Stimulated activated CD8-positive, alpha-beta memory T cell treated with anti-CD3 and anti-CD28 coated beads, Interleukin-15, amount 100 ng/mL, for 24 hours (primary cell): ENCODE measurements at regions not wholly inside any gene's neighbourhood (a gene's known extent, or its start where the extent isn't known, plus 50 kb on each side); places are given as distances from the start of the nearest gene placed in this dataset.

Experiments used
- DNase-seq: peaks from one replicate; pipeline ENCODE4 v3.0.0-alpha.2; 2020; ENCODE audit warnings: low read depth

GRCh38 chr20:40319741-40320516, 369.1 kb downstream of the MAFB start:
- DNase-seq = no peak

- no peak for DNase-seq
Measured at GRCh38 chr20:40319056-40319455, 370.0 kb downstream of the MAFB start.

GRCh38 chr20:40317156-40317790, 371.8 kb downstream of the MAFB start:
- no peak for DNase-seq

GRCh38 chr20:40314278-40314677, 374.8 kb downstream of the MAFB start:
- no peak for DNase-seq

GRCh38 chr20:40313730-40314129, 375.3 kb downstream of the MAFB start:
- no peak for DNase-seq

GRCh38 chr20:40309731-40310130, 379.3 kb downstream of the MAFB start:
- DNase-seq = no peak

GRCh38 chr20:40307997-40308396, 381.0 kb downstream of the MAFB start:
- DNase-seq = no peak

- no peak for DNase-seq
Measured at GRCh38 chr20:40307268-40307667, 381.8 kb downstream of the MAFB start.

- DNase-seq = no peak
Measured at GRCh38 chr20:40305303-40305702, 383.7 kb downstream of the MAFB start.

- DNase-seq = no peak
Measured at GRCh38 chr20:40304119-40304613, 384.9 kb downstream of the MAFB start.

- DNase-seq = no peak
Measured at GRCh38 chr20:40294747-40295146, 394.3 kb downstream of the MAFB start.

GRCh38 chr20:40294175-40294574, 394.9 kb downstream of the MAFB start:
- DNase-seq = no peak

- DNase-seq = no peak
Measured at GRCh38 chr20:40293740-40294139, 395.3 kb downstream of the MAFB start.

GRCh38 chr20:40291493-40292135, 397.4 kb downstream of the MAFB start:
- no peak for DNase-seq

GRCh38 chr20:40287683-40288082, 401.4 kb downstream of the MAFB start:
- no peak for DNase-seq

- no peak for DNase-seq
Measured at GRCh38 chr20:40286975-40287531, 402.0 kb downstream of the MAFB start.

GRCh38 chr20:40284611-40285010, 404.4 kb downstream of the MAFB start:
- DNase-seq = no peak

GRCh38 chr20:40283689-40284088, 405.3 kb downstream of the MAFB start:
- DNase-seq = no peak

- no peak for DNase-seq
Measured at GRCh38 chr20:40282941-40283340, 406.1 kb downstream of the MAFB start.

- DNase-seq = no peak
Measured at GRCh38 chr20:40282541-40282940, 406.5 kb downstream of the MAFB start.

GRCh38 chr20:40280616-40281015, 408.4 kb downstream of the MAFB start:
- no peak for DNase-seq

- DNase-seq = no peak
Measured at GRCh38 chr20:40279390-40279789, 409.6 kb downstream of the MAFB start.

GRCh38 chr20:40278673-40279072, 410.4 kb downstream of the MAFB start:
- no peak for DNase-seq
